GM12872 (cell line): ENCODE measurements at regions not wholly inside any gene's neighbourhood (a gene's known extent, or its start where the extent isn't known, plus 50 kb on each side); places are given as distances from the start of the nearest gene placed in this dataset.

ENCODE experiments used
- CTCF ChIP-seq: IDR thresholded peaks from 3 replicates; pipeline ENCODE4 v1.5.1; 2011; ENCODE audit warnings: low read depth, mild to moderate bottlenecking, low read length, moderate library complexity; ENCODE audit not compliant: insufficient read depth

GRCh38 chr12:42701084-42701483 is 111.5 kb upstream of the PRICKLE1 start:
- TF ChIP-seq CTCF, result no peak

- no peak for TF ChIP-seq CTCF
Measured at GRCh38 chr12:42698213-42698612, 108.7 kb upstream of the PRICKLE1 start.

GRCh38 chr12:42696406-42697149 is 107.0 kb upstream of the PRICKLE1 start:
- no peak for TF ChIP-seq CTCF

GRCh38 chr12:42695490-42695995 is 106.0 kb upstream of the PRICKLE1 start:
- no peak for TF ChIP-seq CTCF

GRCh38 chr12:42692749-42693148 is 103.2 kb upstream of the PRICKLE1 start:
- TF ChIP-seq CTCF, result no peak

GRCh38 chr12:42691991-42692557 is 102.5 kb upstream of the PRICKLE1 start:
- TF ChIP-seq CTCF, result no peak

- no peak for TF ChIP-seq CTCF
Measured at GRCh38 chr12:42690264-42690663, 100.7 kb upstream of the PRICKLE1 start.
